ENCODE measurements at regions not wholly inside any gene's neighbourhood (a gene's known extent, or its start where the extent isn't known, plus 50 kb on each side); places are given as distances from the start of the nearest gene placed in this dataset.

DNA sequence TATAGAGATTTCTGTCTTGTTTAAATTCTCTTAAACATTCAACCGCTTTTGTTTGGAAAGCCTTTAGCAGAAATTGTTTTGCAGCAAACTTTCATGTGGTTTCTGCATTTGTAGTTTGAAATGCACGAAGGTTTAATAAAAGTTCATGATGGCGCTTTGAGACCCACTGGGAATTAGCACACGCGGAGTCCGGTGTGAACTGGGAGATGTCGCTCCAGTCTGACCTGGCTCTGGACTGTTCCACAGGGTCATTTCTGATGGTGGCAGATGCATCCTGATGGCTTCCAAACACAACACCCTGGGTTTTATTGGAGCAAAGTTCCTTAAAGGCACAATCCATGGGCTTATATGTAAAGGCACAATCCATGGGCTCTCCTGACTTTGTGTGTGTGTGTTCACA, 78.1 kb upstream of the MTHFD1L start (continued):
- TF ChIP-seq CHD7 (IDR thresholded peaks at IDR 0.05; ENCODE audit: insufficient replicate concordance, low read length) (no peak), KDM1A (IDR thresholded peaks at IDR 0.05; ENCODE audit: borderline replicate concordance, low read length) (no peak), SAP30 (IDR thresholded peaks at IDR 0.05; ENCODE audit: insufficient read depth, insufficient replicate concordance, low read length) (no peak), MAFK (IDR thresholded peaks at IDR 0.05; ENCODE audit: low read depth, low read length) (no peak), CEBPB (IDR thresholded peaks at IDR 0.05; ENCODE audit: low read depth, low read length) (no peak), TCF12 (IDR thresholded peaks at IDR 0.05; ENCODE audit: low read depth, low read length) (no peak), ATF3 (IDR thresholded peaks at IDR 0.05; ENCODE audit: insufficient read depth, low read depth, low read length) (no peak)

Measured in H1 (cell line).